Astrocyte of the spinal cord (primary cell): ENCODE measurements at regions not wholly inside any gene's neighbourhood (a gene's known extent, or its start where the extent isn't known, plus 50 kb on each side); places are given as distances from the start of the nearest gene placed in this dataset.
A peak's percentile ranks its signal among the peaks of the same experiment; 100 is the strongest.

Experiments
- DNase-seq: peaks from one replicate; pipeline ENCODE4 v3.0.0; 2011; ENCODE audit warnings: low read depth, low spot score
- H3K4me3 ChIP-seq: 2 replicates; pipeline ENCODE4 v1.5.1; 2011; ENCODE audit warnings: low read depth, mild to moderate bottlenecking, low read length, moderate library complexity
- in situ Hi-C: cut with HindIII; loops from 2 replicates; pipeline ENCODE4 v1.10.0; 2017; ENCODE audit warnings: low sequenced_read_pairs
- TF ChIP-seq, protein P1 (sequence below): IDR thresholded peaks from 2 replicates; pipeline ENCODE4 v1.5.1; 2012; ENCODE audit warnings: low read depth, mild to moderate bottlenecking, low read length, inconsistent platforms

DNA sequence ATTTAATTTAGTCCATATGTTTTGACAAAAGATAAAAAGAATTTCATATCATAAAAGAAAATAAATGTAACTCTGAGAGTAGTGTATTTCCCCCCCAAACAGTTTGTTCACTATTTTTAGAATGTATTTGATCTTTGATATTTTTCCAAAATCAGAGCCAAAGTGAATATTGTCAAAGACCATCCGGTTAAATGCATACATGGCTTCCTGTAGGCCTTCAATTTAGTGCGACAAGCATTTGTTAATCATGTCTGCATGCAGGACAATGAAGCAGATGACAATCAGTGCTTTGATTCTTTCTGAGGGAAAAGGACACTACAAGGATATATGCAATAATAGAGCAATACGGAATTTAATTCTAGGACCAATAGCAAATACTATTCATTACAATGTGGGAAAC is 79.8 kb downstream of the ACTBL2 start:
- TF ChIP-seq, protein P1, sequence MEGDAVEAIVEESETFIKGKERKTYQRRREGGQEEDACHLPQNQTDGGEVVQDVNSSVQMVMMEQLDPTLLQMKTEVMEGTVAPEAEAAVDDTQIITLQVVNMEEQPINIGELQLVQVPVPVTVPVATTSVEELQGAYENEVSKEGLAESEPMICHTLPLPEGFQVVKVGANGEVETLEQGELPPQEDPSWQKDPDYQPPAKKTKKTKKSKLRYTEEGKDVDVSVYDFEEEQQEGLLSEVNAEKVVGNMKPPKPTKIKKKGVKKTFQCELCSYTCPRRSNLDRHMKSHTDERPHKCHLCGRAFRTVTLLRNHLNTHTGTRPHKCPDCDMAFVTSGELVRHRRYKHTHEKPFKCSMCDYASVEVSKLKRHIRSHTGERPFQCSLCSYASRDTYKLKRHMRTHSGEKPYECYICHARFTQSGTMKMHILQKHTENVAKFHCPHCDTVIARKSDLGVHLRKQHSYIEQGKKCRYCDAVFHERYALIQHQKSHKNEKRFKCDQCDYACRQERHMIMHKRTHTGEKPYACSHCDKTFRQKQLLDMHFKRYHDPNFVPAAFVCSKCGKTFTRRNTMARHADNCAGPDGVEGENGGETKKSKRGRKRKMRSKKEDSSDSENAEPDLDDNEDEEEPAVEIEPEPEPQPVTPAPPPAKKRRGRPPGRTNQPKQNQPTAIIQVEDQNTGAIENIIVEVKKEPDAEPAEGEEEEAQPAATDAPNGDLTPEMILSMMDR, result no peak
- no peak overlapping the region for H3K4me3 ChIP-seq
- DNase-seq, result no peak
- in situ Hi-C loops, result no loop called here

DNA sequence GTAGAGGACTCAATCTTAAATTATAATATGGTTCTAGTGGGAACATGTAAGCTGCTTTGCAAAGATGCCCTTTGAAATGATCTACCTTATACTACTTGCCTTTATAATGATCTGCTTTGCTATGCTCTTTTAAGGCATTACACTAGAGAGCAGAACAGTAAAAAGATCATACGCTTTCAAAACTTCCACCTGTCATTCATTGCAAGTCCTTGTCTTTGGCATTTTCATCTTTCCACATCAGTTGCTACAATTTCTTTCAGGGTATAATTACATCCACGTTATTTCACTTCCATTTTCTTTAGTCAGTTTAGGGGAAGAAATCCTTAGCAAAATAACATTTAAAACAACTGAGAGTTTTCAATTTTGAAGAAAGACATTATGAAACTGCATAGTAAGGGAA is 80.3 kb downstream of the ACTBL2 start:
- H3K4me3 ChIP-seq, result no peak overlapping the region
- TF ChIP-seq, protein P1, result no peak
- in situ Hi-C loops, result no loop called here

DNA sequence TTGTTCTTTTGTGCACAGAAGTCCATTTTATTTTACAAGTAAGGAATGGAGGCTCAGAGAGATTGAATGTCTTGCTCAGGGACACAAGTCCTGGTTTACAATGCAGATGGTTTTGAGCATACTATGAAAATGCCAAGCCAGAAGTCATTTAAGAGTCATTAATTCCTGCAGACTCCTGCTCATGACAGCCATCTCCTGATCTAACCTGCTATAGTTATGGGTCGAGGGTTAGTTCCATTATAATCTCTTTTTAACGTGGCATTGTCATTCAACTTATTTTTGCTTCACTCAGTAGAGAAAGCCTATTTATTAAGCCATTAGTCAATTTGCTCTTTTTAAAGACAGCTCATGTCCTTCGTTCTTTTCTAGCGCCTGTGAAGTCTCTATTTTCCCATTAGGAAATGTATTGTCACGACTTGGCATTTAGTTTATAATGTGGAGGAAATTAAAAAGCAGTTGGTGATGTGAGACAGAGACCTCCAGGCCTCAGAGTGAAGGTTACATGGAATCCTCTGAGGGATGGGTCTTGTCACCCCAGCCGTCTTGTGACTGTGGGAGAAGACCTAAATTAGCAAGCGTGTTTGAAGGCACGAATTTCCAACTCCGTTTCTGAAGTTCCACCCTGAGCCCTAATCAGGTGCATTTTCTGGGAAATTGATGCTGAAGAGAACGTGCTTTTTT is 84.1 kb downstream of the ACTBL2 start:
- TF ChIP-seq, protein P1, result no peak
- in situ Hi-C loops, result no loop called here
- DNase-seq, result no peak

More for the DNA sequence above, 80.3 kb downstream of the ACTBL2 start:
- DNase-seq, result no peak

DNA sequence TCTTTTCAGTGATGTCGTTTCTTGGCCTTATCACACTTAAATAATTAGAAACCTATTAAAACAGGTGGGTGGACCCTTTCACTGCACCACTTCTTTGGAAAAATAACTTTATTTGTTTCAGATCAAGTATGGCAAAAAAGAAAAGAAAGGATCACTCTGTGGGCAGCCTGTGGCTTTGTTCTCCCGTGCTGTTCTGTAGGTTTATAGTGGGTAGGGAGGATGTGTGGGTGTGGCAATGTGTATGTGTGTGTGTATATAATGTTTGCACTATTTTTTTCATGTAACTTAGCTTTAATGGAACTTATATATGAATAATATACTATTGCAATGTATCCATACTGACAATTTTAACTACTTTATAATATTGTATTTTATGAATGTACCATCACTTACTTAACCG is 85.9 kb downstream of the ACTBL2 start:
- TF ChIP-seq, protein P1, result no peak
- in situ Hi-C loops, result no loop called here
- no peak for DNase-seq

More for the DNA sequence above, 84.1 kb downstream of the ACTBL2 start:
- no peak overlapping the region for H3K4me3 ChIP-seq

DNA sequence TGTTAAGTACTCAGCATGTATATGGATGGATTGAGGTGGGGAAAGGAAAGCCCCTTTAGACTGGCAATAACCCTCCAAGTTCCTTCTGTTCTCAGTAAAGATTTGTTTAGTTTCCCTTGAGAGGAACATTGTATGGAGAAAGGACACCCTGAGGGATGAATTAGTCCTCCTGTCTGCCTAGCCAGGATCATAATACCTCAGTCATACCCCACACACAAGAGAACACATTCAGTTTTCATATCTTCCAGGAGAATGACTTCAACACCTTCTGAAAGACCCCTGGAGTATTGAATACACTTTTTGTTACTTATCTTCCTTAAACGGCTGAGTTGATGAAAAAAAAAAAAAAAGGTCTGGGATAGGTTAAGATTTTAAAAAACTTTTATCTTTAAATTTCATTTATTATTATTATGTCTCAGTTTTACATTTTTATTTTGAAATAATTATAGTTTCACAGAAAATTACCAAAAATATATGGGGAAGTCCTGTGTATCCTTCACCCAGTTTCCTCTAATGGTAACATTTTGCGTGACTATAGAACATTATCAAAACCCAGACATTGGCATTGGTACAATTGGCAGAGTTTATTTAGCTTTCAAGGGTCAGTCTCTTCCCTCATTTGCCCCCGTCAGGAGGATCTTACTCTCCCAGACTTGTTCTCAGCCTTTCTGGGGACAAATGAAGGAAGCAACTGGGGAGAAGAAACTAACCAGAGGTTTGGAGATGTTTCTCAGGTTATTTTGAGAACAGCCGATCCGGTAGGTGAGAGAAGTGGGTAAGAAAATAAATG is 88.0 kb downstream of the ACTBL2 start:
- DNase-seq, result no peak
- H3K4me3 ChIP-seq, result no peak overlapping the region
- TF ChIP-seq, protein P1, result no peak
- in situ Hi-C loops, result no loop called here

More for the DNA sequence above, 85.9 kb downstream of the ACTBL2 start:
- H3K4me3 ChIP-seq, result no peak overlapping the region

DNA sequence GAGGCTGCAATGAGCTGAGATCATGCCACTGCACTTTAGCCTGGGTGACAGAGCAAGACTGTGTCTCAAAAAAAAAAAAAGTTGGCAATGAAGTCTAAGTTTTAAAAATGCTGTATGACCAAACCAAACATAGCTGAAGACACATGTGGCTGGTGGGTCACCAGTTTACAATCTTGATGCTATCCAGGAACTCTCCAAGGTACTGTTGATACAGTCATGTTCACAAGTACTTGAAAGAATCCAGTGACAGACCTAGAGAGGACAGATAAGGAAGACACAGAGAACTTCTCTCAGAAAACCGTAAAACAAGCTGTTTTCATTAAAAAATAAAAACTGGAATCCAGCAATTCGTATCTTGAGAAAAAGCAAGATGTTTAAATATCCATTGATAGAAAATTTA is 95.7 kb downstream of the ACTBL2 start:
- TF ChIP-seq, protein P1, result no peak
- DNase-seq, result peak; percentile 44
- H3K4me3 ChIP-seq, result no peak overlapping the region
- in situ Hi-C loops, result no loop called here
